ENCODE measurements at regions not wholly inside any gene's neighbourhood (a gene's known extent, or its start where the extent isn't known, plus 50 kb on each side); places are given as distances from the start of the nearest gene placed in this dataset.
"Not testable (repeated sequence)": the region's sequence is repeated elsewhere in the genome, so short reads cannot be mapped to it uniquely, and the experiment has no call there.

GRCh38 chr9:40906879-40907278 is 221.6 kb downstream of the FOXD4L6 start:
- not testable (repeated sequence) for TF ChIP-seq CTCF (IDR thresholded peaks at IDR 0.05 in 8 of 11, conservative IDR thresholded peaks at IDR 0.05 in 3 of 11); POLR2A (IDR thresholded peaks at IDR 0.05)

Measured in spleen (tissue), 7 donors.